Mesenchymal stem cell (in vitro differentiated cells and primary cell): ENCODE measurements at regions not wholly inside any gene's neighbourhood (a gene's known extent, or its start where the extent isn't known, plus 50 kb on each side); places are given as distances from the start of the nearest gene placed in this dataset.
"Not testable (repeated sequence)": the region's sequence is repeated elsewhere in the genome, so short reads cannot be mapped to it uniquely, and the experiment has no call there.

Experiments
- DNase-seq: peaks from one replicate; pipeline ENCODE4 v3.0.0-alpha.2; 2013
- H2AFZ ChIP-seq: one replicate; pipeline ENCODE4 v1.6.1; 2013; ENCODE audit warnings: low read depth, mild to moderate bottlenecking, control low read depth, inconsistent platforms, low read length, moderate library complexity
- H2AK5ac ChIP-seq: 2 replicates; pipeline ENCODE4 v1.6.1; 2013; ENCODE audit warnings: low read length, moderate library complexity, mild to moderate bottlenecking, inconsistent platforms; ENCODE audit not compliant: severe bottlenecking
- H2BK120ac ChIP-seq: one replicate; pipeline ENCODE4 v1.6.1; 2013; ENCODE audit warnings: low read depth, mild to moderate bottlenecking, inconsistent platforms, low read length, moderate library complexity
- H2BK12ac ChIP-seq, 2 experiments: one replicate each; pipeline ENCODE4 v1.6.1; 2013; ENCODE audit warnings: inconsistent platforms in 2 of 2, low read length in 2 of 2, mild to moderate bottlenecking in 2 of 2, moderate library complexity in 2 of 2, control low read depth in 1 of 2
- H2BK15ac ChIP-seq: one replicate; pipeline ENCODE4 v1.6.1; 2013; ENCODE audit warnings: mild to moderate bottlenecking, low read depth, inconsistent platforms; ENCODE audit not compliant: poor library complexity, severe bottlenecking
- H2BK5ac ChIP-seq: 2 replicates; pipeline ENCODE4 v1.6.1; 2013; ENCODE audit warnings: low read depth, mild to moderate bottlenecking, low read length, control low read depth, inconsistent platforms; ENCODE audit not compliant: poor library complexity, severe bottlenecking
- H3K14ac ChIP-seq, 2 experiments: one replicate each; pipeline ENCODE4 v1.6.1; 2013; ENCODE audit warnings: inconsistent platforms in 2 of 2, low read length in 2 of 2, control low read depth in 1 of 2, mild to moderate bottlenecking in 1 of 2, moderate library complexity in 1 of 2
- H3K18ac ChIP-seq, 2 experiments: one replicate each; pipeline ENCODE4 v1.6.1; 2013; ENCODE audit warnings: inconsistent platforms in 2 of 2, low read length in 2 of 2, control low read depth in 1 of 2, low read depth in 1 of 2, mild to moderate bottlenecking in 1 of 2
- H3K23ac ChIP-seq, 2 experiments: one replicate each; pipeline ENCODE4 v1.6.1; 2013; ENCODE audit warnings: inconsistent platforms in 2 of 2, low read length in 2 of 2, mild to moderate bottlenecking in 2 of 2, moderate library complexity in 2 of 2, control low read depth in 1 of 2
- H3K27ac ChIP-seq: 2 replicates; pipeline ENCODE4 v1.5.1; 2013; ENCODE audit warnings: mild to moderate bottlenecking, moderate library complexity, low read length, control low read depth, inconsistent platforms; ENCODE audit not compliant: poor library complexity, severe bottlenecking
- H3K27me3 ChIP-seq, 2 experiments: 2 replicates each; pipeline versions ENCODE4 v1.6.1 to v1.7.0; 2013; ENCODE audit warnings: low read length in 2 of 2, mild to moderate bottlenecking in 2 of 2, moderate library complexity in 2 of 2, control low read depth in 1 of 2, inconsistent platforms in 1 of 2; ENCODE audit not compliant: control insufficient read depth in 1 of 2, insufficient read depth in 1 of 2
- H3K36me3 ChIP-seq, 2 experiments: 2 replicates each; pipeline versions ENCODE4 v1.6.1 to v1.7.0; 2013; ENCODE audit warnings: low read length in 2 of 2, control low read depth in 1 of 2, inconsistent platforms in 1 of 2, low read depth in 1 of 2, mild to moderate bottlenecking in 1 of 2; ENCODE audit not compliant: insufficient read depth in 2 of 2, control insufficient read depth in 1 of 2
- H3K4ac ChIP-seq, 2 experiments: one replicate each; pipeline ENCODE4 v1.6.1; 2013; ENCODE audit warnings: inconsistent platforms in 2 of 2, low read length in 2 of 2, mild to moderate bottlenecking in 2 of 2, moderate library complexity in 2 of 2, control low read depth in 1 of 2, low read depth in 1 of 2
- H3K4me1 ChIP-seq: 2 replicates; pipeline ENCODE4 v1.6.1; 2013; ENCODE audit warnings: low read depth, low read length, control low read depth; ENCODE audit not compliant: control insufficient read depth, insufficient read depth
- H3K4me2 ChIP-seq: 2 replicates; pipeline ENCODE4 v1.6.1; 2013; ENCODE audit warnings: low read length, mild to moderate bottlenecking, inconsistent platforms; ENCODE audit not compliant: poor library complexity, severe bottlenecking
- H3K4me3 ChIP-seq, 2 experiments: 2 replicates each; pipeline versions ENCODE4 v1.5.1 to v1.7.0; 2013; ENCODE audit warnings: low read length in 2 of 2, mild to moderate bottlenecking in 2 of 2, control low read depth in 1 of 2, low read depth in 1 of 2; ENCODE audit not compliant: insufficient read depth in 1 of 2
- H3K79me1 ChIP-seq: replicated peaks from 2 replicates; pipeline ENCODE4 v1.6.1; 2013; ENCODE audit warnings: mild to moderate bottlenecking, control low read depth, low read length, inconsistent platforms; ENCODE audit not compliant: poor library complexity, severe bottlenecking
- H3K9ac ChIP-seq: 2 replicates; pipeline ENCODE4 v1.7.0; 2013; ENCODE audit warnings: mild to moderate bottlenecking, low read length, moderate library complexity
- H3K9me3 ChIP-seq: 2 replicates; pipeline ENCODE4 v1.7.0; 2013; ENCODE audit warnings: mild to moderate bottlenecking, low read length; ENCODE audit not compliant: control insufficient read depth
- H4K8ac ChIP-seq: one replicate; pipeline ENCODE4 v1.6.1; 2013; ENCODE audit warnings: inconsistent platforms, mild to moderate bottlenecking, low read length, moderate library complexity
- H4K91ac ChIP-seq: one replicate; pipeline ENCODE4 v1.6.1; 2013; ENCODE audit warnings: mild to moderate bottlenecking, low read length, inconsistent platforms
- WGBS: methylation state at CpG from one replicate; pipeline ENCODE4 v1.1.7; 2013; ENCODE audit warnings: mixed read lengths; 5-methylcytosine and 5-hydroxymethylcytosine counted together

GRCh38 chr13:21297914-21298831 is 121.7 kb downstream of the MRPL57 start:
- Histone ChIP-seq H2BK15ac (peak overlapping the region; percentile 74), H2BK120ac (no peak overlapping the region), H4K8ac (peak overlapping the region; percentile 2), H2BK12ac (no peak overlapping the region), H3K27me3 (no peaks in the 10 kb centered on the region), H2BK5ac (no peak overlapping the region), H4K91ac (no peak overlapping the region), H3K23ac (peak overlapping the region in 1 of 2 experiments; percentile 28), H3K36me3 (peaks cover 0 to 4% of the 10 kb centered on the region in 2 experiments), H3K4ac (no peak overlapping the region), H3K18ac (peak overlapping the region in 1 of 2 experiments; percentile 6), H3K9ac (peak overlapping the region; percentile 94), H3K79me1 (peaks cover 4% of the 10 kb centered on the region), H3K27ac (peak overlapping the region; percentile 68), H2AFZ (peak overlapping the region; percentile 78), H3K4me1 (no peaks in the 10 kb centered on the region), H3K4me3 (peak overlapping the region; percentile 78 to 94), H3K14ac (peak overlapping the region in 1 of 2 experiments; percentile 1), H3K9me3 (no peaks in the 10 kb centered on the region), H2AK5ac (no peak overlapping the region), H3K4me2 (peak overlapping the region; percentile 98)
- DNase-seq, result peak; percentile 93
- WGBS, result under 1% methylated on average over 73 of the region's 74 CpGs

GRCh38 chr13:21304256-21304655 is 127.8 kb downstream of the MRPL57 start:
- Histone ChIP-seq H2BK5ac (no peak overlapping the region), H3K27me3 (no peaks in the 10 kb centered on the region), H3K4me2 (no peak overlapping the region), H2BK15ac (no peak overlapping the region), H3K27ac (no peak overlapping the region), H3K14ac (no peak overlapping the region), H2AK5ac (no peak overlapping the region), H3K79me1 (peaks cover 16% of the 10 kb centered on the region), H2AFZ (no peak overlapping the region), H3K4me1 (no peaks in the 10 kb centered on the region), H3K4ac (no peak overlapping the region), H3K9me3 (no peaks in the 10 kb centered on the region), H2BK120ac (no peak overlapping the region), H3K18ac (no peak overlapping the region), H3K23ac (no peak overlapping the region), H3K36me3 (peaks cover 0 to 15% of the 10 kb centered on the region in 2 experiments), H2BK12ac (no peak overlapping the region), H4K8ac (no peak overlapping the region), H4K91ac (no peak overlapping the region), H3K4me3 (no peak overlapping the region), H3K9ac (no peak overlapping the region)
- no peak for DNase-seq
- WGBS, result 100% methylated on average over 3 of the region's 6 CpGs

- H4K91ac ChIP-seq, H3K27ac ChIP-seq, H3K14ac ChIP-seq, H2AK5ac ChIP-seq, H2BK15ac ChIP-seq, H3K4me3 ChIP-seq, H3K23ac ChIP-seq, H2BK120ac ChIP-seq, H3K27me3 ChIP-seq, H4K8ac ChIP-seq, H3K9me3 ChIP-seq, H3K4ac ChIP-seq, H2AFZ ChIP-seq, H3K18ac ChIP-seq, H3K9ac ChIP-seq, H3K4me2 ChIP-seq, DNase-seq, H3K4me1 ChIP-seq, H2BK5ac ChIP-seq, H2BK12ac ChIP-seq: not testable (repeated sequence)
- WGBS, result 94% methylated on average over 10 of the region's 12 CpGs
- H3K36me3 ChIP-seq, result peaks cover 0 to 15% of the 10 kb centered on the region in 2 experiments
- H3K79me1 ChIP-seq, result peaks cover 14% of the 10 kb centered on the region
Observed at GRCh38 chr13:21306300-21307073, 130.0 kb downstream of the MRPL57 start.

GRCh38 chr13:21307158-21307557 is 130.7 kb downstream of the MRPL57 start:
- H3K27me3 ChIP-seq, result not testable (repeated sequence)

More at GRCh38 chr13:21307158-21307557, 130.7 kb downstream of the MRPL57 start:
- not testable (repeated sequence) for DNase-seq, H3K14ac ChIP-seq, H2BK12ac ChIP-seq, H3K4me3 ChIP-seq, H4K8ac ChIP-seq, H3K9ac ChIP-seq, H3K4me1 ChIP-seq, H3K18ac ChIP-seq, H3K9me3 ChIP-seq, H3K4me2 ChIP-seq, H2BK120ac ChIP-seq, H3K27ac ChIP-seq, H2BK5ac ChIP-seq, H2AK5ac ChIP-seq, H3K23ac ChIP-seq, H2AFZ ChIP-seq, H3K4ac ChIP-seq, H4K91ac ChIP-seq, H2BK15ac ChIP-seq
- 95% methylated on average over 3 of the region's 12 CpGs for WGBS
- peaks cover 17% of the 10 kb centered on the region for H3K79me1 ChIP-seq
- peaks cover 0 to 16% of the 10 kb centered on the region in 2 experiments for H3K36me3 ChIP-seq
